GM21381 (cell line): ENCODE measurements at regions not wholly inside any gene's neighbourhood (a gene's known extent, or its start where the extent isn't known, plus 50 kb on each side); places are given as distances from the start of the nearest gene placed in this dataset.
"Not testable (repeated sequence)": the region's sequence is repeated elsewhere in the genome, so short reads cannot be mapped to it uniquely, and the experiment has no call there.

ENCODE experiments used
- ATAC-seq: cut with Tn5 transposase; IDR thresholded peaks from one replicate; pipeline ENCODE4 v1.9.1; 2021; ENCODE audit warnings: mild to moderate bottlenecking, moderate library complexity; ENCODE audit not compliant: unreplicated experiment

DNA sequence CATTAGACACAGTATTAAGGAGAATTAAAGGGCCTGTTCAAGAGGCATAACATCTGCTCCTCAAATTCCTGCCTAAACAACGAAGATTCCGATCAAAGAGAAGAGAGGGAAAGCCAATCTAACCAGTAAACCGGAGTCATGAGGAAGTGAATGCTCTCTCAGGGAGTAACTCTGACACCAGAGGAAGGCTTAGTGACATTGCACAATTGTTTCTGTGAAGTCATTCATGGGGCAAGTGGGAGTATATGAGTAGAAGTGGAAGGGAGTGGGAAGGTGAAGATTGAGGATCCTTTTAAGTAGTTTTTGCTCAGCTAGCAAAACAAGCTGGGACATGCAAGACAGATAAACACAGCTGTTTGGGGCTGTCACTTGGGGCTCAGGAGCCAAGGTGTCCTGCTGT, 136.4 kb upstream of the FAM174A start:
- ATAC-seq = not testable (repeated sequence)

DNA sequence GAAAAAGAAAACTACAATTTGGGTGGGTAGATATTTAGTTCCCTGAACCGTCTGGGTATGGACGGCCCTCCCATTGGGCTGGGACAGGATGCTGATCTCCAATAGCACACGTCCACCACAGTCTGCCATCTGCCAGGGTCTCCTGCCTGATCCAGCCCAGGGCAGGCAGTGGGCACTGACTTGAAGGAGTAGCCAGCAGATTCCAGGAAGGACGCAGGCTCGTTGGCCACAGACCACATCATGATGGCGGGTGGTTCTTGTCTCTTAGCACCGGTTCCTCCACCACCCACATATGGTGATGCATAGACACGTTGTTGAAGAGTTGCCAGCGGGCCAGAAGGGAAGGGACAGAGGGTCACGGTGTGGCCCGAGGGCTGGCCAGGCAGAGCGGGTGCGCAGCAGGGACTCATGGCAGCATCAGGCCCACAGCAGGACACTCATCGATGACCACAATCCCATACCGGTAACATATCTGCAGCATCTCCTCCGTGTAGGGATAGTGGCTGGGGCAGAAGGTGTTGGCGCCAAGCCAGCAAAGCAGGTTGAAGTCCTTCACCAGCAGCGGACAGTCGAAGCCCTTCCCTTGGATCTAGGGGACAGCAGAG, 155.8 kb upstream of the FAM174A start:
- ATAC-seq = not testable (repeated sequence)

DNA sequence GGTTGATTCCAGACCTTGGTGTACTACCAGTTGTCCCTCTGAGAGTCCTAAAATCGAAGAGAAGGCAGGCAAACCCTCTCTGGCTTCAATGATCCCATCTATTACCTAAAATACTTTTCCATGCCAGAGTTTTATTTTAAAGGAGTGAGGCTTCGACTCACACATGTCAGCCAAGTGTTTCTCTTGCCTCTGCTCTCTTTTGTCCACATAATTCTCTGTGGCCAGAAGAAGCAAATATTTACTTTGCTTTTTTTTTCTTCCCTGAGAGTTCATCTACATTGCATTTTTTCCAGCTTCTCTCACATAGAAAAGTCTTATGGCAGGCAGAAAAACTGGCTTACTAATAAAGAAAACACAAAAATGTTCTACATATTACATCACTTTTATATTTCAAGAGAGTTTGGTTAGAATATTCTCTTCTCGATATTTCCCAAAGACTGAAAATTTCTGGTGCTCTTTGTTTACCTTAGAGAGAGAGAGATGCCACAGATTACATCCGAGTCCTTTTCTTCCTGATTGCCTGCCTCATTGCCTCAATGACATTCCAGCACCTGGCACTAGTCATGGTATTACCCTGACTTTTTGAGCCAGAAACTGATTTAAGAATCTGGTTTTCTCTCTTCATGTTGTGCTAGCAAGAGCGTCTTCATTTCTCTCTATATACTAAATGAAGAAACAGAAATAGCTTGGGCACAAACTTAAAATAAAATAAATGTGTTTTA, 170.3 kb upstream of the FAM174A start:
- not testable (repeated sequence) for ATAC-seq

DNA sequence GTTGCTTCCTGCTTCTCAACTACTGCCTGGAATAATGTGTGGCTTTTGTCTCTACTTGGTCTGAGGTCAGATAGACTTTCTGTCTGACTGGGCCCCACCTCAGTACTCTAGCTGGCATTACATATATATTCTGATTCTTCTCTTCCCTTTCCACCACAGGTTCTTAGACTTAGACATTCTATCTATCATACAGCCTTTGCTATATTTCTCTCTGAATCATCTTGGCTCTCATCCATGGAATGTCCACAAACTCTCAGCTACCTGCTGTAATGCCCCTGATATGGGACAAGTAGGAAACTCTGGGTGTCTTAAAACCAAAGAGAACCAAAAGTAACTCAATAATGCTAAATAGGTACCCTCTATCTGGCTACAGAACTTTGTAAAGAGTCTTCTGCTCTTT, 170.8 kb upstream of the FAM174A start:
- not testable (repeated sequence) for ATAC-seq

DNA sequence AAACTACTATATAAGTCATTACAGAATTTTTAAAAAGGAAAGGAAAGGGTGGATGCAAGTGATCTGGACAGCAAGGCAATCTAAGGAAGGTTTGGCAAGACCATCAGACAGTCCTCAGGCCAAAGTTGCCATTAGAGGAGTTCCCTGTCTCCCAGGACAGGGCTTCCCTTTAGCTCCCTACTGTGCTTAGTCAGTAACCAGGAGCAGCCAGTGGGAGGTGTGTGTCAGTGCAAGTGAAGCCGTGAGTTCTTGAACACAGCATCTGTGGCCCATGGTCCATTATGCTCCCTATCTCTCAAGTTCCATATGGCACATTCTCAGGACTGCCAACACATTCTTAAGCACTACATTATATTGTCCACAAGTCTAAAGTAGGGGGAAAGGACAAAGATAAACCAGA, 175.2 kb upstream of the FAM174A start:
- ATAC-seq = not testable (repeated sequence)

DNA sequence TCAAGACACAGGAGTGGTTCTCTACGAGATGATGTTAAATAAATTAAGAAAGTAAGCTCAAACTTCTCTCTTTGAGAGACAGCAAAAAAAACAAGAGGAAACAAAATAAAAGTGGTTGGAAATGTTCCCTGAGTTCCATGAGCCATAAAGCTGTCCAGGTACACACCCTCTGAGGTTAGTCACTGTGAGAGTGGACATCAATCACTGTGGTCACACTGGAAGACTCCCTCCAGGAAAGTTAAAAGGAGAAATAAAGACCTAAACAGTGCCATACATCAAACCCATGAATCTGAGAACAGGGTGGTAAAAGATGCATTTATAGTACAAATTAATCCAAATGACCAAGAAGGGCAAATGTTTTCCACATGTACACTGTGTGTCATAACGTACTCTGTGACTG, 188.9 kb upstream of the FAM174A start:
- ATAC-seq = not testable (repeated sequence)

DNA sequence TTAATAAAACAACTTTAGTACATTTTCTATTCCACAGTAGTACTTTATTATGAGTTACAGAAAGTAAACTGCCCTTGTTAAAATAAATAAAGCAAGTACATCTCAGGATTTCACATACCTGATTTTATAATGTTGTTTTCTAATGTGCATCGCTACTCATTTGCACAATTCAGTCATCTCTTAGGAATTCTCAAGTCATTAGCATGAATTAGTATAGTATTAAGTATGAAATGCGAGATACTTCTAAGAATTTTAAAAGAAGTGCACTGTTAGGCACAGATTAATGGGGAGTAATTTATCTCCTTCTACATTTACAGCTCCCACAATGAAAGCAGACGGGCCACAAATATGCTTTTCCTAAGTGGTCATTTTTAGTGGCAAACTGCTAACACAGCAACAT, 193.7 kb upstream of the FAM174A start:
- ATAC-seq = not testable (repeated sequence)

DNA sequence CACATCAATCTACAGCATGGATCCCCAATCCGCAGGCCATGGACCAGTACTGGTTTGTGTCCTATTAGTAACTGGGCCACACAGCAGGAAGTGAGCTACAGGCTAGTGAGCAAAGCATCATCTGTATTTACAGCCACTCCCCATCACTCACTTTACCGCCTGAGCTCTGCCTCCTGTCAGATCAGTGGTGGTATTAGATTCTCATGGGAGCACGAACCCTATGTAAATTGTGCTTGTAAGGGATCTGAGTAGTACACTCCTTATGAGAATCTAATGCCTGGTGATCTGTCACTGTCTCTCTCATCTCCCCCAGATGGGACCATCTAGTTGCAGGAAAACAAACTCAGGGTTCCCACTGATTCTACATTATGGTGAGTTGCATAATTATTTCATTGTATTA, 212.7 kb upstream of the FAM174A start:
- ATAC-seq = no peak

DNA sequence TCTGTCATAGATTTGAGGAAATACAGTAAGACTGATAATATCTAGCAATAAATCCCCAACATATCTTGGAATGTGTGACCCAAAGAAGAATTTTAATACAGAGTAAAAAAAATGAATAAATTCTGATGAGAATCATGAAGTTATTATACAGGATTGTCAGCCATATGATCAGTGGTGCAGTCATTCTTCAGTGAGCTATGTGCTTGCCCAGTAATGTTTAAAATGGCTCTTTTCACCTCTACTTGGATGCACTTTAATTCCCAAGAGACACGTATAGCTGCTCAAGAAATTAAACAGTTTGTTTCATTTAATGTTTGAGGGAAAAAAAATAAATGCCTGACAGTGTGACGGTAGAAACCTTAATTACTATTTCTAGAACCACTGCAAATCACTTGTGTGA, 215.3 kb upstream of the FAM174A start:
- no peak for ATAC-seq

DNA sequence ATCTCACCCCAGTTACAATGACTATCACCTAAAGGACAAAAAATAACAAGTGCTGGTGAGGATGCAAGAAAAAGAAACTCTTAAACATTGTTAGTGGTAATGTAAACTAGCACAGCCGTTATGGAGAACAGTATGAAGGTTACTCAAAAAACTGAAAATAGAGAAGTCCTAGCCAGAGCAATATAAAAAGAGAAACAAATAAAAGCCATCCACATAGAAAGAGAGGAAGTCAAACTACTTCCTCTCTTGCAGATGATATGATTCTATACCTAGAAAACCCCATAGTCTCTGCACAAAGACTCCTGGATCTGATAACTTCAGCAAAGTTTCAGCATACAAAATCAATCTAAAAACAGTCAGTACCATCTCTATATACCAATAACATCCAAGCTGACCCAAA, 221.5 kb upstream of the FAM174A start:
- ATAC-seq = no peak

DNA sequence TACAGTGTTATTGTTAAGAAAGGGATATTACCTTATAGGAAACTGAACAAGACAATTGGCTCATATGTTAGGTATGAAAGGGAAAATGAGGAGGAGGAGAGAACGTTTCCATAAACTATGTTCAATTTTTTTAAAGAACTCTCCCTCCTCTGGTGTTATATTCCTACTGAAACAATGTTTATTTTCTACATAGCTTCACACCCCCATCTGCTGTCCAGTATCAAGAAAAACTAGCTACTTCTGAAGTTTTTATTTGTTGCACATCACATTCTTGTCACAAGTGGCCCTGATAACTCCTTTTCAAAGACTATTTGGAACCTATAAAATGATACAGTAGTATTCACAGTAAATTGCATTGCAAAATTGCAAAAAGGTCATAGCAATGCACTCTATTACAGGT, 223.4 kb upstream of the FAM174A start:
- no peak for ATAC-seq

DNA sequence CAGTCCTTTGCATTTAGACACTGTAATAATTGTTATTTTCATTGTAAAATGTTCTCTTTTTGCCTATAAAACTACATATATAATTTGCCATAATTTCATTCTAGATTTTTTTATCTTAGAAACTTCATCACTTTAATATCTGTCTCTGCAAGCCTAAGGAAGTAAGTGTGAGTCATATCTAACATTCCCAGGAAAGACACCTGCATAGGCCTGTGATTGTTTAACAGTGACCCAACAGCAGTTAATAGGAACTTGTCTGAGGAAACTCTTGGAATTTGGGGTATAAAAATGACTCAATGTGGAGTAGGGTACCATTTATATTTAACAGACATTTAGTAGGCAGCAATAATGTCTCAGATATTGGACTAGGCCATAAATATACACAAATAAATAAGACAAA, 229.2 kb upstream of the FAM174A start:
- ATAC-seq = no peak

DNA sequence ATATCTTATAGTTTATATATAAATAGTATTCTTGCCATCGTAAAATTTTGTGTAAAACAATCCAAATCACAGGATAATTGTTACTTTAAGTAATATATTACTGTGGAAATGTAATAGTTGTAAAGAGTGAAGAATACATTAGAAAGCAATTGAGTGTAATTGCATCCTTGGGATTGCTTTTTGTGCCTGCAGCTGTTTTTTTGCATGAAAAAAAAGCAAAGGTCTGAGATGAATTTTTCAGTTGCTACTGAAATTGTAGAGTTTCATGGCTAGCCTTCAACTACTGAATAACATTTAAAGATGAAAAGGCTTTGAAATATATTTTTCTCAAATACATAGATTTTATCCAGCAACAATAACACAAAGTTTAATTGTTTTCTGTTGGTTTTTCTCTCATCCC, 232.0 kb upstream of the FAM174A start:
- no peak for ATAC-seq

DNA sequence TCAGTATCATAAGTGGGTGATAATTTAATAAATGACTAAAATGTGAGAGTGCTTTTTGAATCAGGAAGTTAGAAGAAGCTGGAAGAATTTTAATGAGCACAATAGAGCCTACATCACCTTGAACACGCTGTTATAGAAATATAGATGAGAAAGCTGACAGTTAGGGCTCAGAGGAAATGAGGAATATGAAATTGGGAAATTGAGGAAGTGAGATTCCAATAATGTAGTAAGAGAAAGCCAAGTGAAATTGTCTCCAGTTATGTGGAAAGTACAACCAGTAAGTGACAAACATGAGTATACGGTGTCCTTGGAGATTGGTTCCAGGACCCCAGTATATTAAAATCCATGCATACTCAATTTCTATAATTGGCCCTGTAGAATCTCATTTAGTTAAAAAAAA, 235.9 kb upstream of the FAM174A start:
- no peak for ATAC-seq

DNA sequence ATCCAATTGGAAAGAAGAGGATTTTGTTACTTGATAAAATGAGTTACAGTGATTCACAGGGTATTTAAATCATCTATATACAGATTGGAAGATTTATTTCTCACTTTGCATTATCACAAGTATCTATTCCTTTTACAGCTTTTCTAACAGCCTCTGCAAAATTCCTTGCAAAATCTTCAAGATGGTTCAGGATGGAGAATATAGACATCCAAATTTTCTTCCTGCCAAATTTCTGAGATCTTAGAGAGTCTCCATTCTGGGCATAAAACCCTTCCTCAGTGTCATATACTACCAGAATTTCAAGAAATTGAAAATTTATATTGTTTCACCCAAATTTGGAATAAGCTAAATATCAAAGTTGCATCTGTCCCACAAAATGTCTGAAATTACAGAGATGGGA, 259.1 kb upstream of the FAM174A start:
- no peak for ATAC-seq

DNA sequence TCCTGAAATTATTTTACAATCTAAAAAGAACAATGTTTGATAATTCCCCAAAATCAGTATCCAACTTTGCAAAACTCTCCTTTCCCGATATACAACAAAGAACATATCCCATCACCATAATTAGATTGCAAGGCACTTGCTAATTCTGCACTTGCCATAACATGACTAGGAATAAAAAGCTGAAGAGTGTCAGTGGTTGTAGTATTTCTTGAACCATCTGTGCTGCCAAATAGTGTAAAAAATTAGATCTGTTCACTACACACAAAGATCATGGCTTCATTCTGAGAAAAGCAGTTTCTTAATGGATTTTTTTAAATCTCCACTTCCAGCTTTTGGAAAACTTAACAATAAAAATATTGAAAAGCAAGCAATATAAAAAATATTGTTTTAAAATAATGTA, 259.5 kb upstream of the FAM174A start:
- ATAC-seq = no peak

DNA sequence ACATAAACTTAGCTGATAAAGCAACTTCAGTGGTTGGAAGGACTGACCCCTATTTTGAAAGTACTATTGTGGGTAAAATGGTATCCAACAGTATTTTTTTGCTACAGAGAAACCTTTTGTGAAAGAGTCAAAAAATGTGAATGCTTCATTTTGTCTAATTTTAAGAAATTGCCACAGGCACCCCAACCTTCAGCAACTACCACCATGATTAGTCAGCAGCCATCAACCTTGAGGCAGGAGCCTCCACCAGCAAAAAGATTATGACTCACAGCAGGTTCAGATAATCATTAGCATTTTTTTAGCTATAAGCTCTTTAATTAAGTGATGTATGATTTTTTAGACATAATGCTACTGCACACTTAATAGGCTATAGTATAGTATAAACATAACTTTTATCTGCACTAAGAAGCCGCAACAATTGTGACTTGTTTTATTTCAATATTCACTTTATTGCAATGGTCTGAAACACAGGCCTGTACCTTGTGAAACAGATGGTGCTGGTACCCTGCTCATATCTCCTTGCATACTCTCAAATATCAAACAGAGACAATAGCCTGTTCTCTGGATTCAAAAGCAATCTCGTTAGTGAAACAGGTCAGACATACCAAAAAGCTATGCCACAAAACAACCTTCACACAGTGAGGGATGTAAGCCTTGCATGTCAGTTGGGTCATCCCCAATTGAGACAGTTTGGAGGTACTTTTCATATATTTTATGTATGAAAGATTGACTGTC, 261.2 kb upstream of the FAM174A start:
- ATAC-seq = no peak

DNA sequence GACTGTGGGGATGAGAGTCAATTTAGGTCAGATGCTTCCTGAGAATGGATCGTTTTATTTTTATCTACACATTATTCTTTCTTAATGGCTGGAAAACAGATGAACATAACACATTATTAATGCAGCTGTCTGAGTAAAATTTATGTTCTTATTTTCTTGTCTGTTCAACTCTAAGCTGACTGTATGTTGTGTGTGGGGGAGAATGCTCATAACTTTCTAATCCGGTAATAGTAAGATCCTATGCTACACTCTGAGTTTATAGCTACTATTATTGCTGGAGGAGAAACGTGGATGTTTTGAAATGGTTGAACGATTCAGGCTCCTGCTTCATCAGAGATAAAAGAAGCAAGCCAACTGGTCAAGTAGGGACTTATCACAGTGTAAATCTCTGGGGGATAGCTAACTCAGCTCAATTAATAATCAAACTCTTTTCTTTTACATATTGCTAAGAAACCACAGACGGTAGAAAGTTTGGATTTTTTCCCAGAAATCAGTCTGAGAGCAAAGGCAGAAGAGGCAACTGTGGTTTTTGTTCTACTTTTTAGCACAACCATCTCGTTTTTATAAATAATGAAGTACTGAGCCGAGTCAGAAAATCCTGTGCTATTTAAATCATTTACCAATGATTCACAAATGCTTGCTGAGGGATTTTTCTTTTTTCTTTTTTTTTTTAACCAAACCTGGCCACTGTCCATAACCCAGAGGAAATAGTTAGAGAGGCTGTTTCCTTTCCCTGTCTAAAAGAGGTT, 265.0 kb upstream of the FAM174A start:
- ATAC-seq = peak; percentile 49

DNA sequence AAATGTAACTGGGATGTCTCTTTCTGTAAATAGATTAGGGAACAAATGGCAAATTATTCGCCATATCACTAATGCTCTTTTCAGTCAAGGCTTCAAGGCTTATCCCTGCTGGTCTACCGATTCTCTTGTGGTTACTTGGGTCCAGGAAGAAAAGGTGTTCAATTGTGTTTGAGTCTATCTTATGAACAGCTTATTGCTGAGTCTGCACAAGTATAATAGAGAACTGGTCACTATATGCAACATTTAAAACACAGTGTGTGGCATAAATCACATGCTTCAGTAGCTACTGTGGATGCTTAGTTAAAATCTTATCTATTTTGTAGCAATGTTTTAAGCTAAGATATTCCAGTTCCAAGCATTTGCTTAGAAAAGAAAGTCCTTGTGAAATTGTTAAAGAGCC, 274.2 kb upstream of the FAM174A start:
- no peak for ATAC-seq

DNA sequence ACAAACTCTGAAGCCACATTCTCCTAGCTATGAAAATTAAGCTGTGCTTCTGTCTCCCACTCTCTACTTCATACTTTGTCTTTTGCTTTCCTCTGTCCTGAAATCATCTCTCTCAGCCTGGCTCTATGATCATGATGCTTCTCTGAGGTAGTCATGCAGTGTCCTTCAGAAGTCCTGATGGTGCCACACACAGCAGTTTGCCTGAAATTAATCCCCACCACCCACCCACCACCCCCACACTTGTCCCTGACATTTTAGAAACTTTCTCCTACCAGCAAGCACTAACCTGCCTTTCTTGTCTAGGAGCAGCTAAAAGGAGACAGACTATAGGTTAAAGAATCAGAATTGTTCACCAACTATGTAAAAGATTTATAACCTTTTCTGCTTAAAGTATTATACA, 282.2 kb upstream of the FAM174A start:
- ATAC-seq = no peak

DNA sequence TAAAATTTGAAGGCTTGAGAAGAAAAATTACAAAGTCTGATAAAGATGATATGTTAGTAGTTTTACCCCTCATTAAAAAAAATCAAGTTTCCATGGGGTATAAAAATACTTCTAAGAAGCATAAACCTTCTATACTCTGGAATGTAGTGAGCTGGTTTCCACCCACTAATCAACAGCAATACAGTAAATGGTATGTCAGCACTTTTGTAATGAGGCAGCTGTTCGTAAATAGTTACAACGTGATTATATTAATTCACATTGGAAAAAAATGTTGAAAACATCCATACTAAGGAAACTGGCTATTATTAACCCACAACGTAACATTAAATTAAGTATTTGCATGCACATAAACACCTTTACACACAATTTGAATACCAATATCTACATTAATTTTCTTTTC, 283.1 kb upstream of the FAM174A start:
- no peak for ATAC-seq

DNA sequence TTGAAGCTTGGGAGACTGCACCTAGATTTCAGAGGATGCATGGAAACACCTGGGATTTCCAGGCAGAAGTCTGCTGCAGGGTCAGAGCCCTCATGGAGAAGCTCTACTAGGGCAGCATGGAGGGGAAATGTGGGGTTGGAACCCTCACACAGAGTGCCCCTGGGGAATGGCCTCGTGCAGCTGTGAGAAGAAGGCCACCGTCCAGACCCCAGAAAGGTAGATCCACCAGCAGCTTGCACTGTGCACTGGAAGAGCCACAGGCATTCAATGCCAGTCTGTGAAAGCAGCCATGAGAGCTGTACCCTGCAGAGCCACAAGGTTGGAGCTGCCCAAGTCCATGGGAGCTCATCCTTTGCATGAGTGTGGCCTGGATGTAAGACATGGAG, 285.3 kb upstream of the FAM174A start:
- ATAC-seq = no peak
